GM21526 (cell line): ENCODE measurements at regions not wholly inside any gene's neighbourhood (a gene's known extent, or its start where the extent isn't known, plus 50 kb on each side); places are given as distances from the start of the nearest gene placed in this dataset.
"Not testable (repeated sequence)": the region's sequence is repeated elsewhere in the genome, so short reads cannot be mapped to it uniquely, and the experiment has no call there.

Experiments used
- ATAC-seq: cut with Tn5 transposase; IDR thresholded peaks from one replicate; pipeline ENCODE4 v1.9.1; 2021; ENCODE audit warnings: moderate library complexity; ENCODE audit not compliant: unreplicated experiment, low FRiP score

DNA sequence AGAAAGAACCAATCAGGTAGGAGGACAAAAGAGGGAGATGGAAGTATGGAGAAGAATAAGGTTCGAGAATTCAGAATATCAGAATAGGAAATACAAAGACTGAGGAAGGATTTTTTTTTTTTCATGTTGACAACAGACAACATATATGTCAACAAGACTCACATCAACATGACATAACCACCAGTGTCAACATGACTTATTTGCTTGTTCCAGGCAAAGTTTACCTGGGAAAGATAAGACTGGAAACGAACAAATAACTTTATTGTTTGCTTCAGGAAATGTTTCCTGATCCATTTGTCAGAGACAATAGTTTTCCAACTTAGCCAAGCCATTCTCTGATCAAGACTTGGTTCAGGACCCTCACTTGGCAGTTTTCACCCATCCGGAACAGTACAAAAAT is 321.9 kb upstream of the NETO1 start:
- ATAC-seq, result no peak

- no peak for ATAC-seq
Observed at GRCh38 chr18:73168236-73168635, 300.4 kb upstream of the NETO1 start.

- ATAC-seq, result no peak
Observed at GRCh38 chr18:73164430-73164829, 296.6 kb upstream of the NETO1 start.

GRCh38 chr18:73163236-73163635 is 295.4 kb upstream of the NETO1 start:
- no peak for ATAC-seq

DNA sequence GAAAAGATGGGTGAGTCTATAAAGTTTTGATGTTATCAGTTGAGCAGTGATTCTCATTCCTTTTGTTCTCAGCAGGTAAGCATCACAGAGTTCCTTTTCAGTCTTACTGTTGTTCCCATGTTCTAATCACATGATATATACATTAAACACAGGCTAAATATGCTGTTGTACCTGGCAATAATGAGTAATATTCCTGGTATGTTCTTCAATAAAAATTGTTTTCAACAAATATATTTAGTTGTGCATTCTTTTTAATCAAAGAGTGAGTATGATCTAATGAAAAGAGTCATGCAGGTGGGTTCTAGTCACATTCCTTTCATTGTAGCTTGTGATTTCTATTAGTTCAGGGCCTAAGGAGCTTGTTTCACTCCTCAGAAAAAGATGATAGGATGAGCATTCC is 288.3 kb upstream of the NETO1 start:
- no peak for ATAC-seq

GRCh38 chr18:73153271-73153670 is 285.5 kb upstream of the NETO1 start:
- ATAC-seq, result no peak

DNA sequence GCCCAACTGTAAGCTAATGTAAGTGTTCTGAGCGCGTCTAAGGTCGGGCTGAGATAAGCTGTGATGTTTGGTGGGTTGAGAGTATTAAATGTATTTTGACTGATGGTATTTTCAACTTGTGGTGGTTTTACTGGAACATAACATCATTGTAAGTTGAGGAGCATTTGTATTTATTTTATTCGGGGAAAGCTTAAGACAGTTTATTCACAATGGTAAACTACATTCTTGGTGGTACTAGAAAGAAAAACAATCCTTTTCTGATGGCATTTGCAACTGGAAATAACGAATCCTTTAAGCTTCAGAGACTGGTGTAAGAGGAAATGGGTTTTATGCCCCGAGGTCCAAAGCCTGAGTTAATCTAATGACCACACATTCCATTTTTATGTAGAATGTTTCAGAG is 283.3 kb upstream of the NETO1 start:
- ATAC-seq, result no peak

DNA sequence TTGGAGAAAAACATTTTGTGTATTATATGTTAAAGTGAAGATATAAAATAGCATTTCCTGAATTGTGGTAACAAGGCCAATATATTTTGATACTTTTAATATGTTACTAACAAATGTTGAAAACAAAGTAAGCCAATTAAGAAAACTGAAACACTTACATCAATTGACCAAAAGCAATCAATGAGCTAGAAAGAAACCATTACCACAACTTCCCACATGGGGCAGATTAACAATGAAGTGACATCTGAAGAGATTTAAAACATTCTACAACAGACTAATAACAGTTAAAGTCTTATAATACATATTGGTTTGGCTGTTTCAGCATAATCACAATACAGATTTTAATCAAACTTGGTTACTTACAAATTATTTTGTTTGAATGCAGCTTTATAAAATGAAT is 282.4 kb upstream of the NETO1 start:
- ATAC-seq, result no peak

DNA sequence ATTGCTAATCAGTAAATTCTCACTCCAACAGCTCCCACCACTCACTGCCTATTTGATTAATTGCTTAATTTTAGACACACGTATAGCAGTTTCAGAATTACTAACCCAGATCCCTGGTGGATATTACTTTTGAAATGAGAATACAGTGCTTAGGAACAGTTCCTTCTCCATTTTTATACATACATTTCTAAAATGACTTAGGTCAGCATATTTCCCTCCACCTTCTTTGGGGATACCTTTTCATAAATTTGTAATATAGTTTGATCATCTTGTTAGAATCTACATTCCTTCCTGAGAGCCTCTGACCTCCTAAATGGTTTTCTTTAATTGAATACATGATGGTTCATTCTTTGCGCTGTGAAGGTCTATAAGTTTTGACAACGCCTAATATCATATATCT is 279.8 kb upstream of the NETO1 start:
- no peak for ATAC-seq

DNA sequence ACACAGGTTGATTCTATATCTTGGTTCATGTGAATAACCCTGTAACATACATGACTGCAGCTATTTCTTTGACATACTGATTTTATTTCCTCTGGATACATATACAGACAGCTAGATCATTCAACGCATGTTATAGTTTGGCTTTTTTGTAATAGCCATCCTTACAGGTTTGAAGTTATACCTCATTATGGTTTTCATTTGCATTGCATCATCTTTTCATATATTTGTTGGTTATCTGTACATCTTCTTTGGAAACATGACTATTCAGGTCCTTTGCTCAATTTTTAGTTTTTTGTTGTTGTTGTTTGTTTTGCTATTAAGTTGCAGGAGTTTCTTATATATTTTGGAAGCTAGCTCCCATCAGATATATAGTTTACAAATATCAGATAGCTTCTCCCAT is 276.2 kb upstream of the NETO1 start:
- ATAC-seq, result no peak

GRCh38 chr18:73136134-73136533 is 268.3 kb upstream of the NETO1 start:
- no peak for ATAC-seq

DNA sequence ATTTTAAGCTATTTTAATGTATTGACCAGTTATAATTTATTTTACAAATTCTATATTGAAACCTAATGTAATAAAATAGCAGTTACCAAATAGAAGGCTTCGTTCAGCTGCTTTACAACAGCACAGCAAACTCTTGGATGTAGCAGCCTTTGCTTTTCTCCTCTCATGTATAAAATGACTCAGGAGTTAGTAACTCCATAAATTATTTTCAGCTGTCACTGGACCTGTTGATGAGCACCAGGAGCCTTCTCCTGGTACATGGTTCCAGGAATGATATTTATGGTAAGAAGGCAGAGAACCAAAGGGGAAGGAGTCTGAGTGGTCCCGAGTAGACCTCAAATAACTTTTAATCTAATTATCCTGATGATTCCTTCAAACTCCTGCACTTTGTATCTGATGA is 256.4 kb upstream of the NETO1 start:
- ATAC-seq, result no peak

GRCh38 chr18:73121207-73121606 is 253.4 kb upstream of the NETO1 start:
- ATAC-seq, result no peak

- ATAC-seq, result no peak
Observed at GRCh38 chr18:73120626-73121025, 252.8 kb upstream of the NETO1 start.

- no peak for ATAC-seq
Observed at GRCh38 chr18:73119574-73119973, 251.8 kb upstream of the NETO1 start.

DNA sequence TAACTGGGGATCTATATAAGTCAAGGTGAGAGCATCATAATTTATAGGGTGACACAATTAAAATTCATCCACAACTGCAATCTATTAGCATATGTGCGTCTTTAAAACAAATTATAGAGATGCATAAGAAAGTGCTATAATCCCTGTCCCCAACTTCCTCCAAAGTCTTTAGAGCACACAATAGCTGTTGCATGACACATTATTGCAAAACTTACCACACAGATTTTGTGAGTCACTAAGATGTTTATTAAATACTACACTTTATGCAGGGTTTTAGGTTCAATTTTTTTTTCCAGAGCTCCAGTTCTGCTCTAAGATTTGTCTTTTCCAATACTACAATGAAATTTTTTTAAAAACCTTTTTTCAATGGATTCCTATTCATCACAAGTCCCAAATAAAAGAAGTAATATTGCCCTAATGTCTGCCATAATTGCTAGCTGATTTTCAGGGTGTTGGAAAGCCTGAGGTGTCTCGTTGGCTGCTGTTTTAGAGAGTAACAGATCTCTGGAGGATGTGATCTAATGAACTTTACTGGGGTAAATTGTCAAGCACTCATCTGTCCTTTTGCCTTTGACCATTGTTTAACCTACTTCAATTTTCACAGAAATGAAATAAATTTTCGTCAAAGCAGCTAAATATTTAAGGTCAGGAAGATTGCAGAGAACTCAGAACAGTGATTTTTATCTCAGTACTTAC is 250.5 kb upstream of the NETO1 start:
- no peak for ATAC-seq

- ATAC-seq, result no peak
Observed at GRCh38 chr18:73110307-73110706, 242.5 kb upstream of the NETO1 start.

DNA sequence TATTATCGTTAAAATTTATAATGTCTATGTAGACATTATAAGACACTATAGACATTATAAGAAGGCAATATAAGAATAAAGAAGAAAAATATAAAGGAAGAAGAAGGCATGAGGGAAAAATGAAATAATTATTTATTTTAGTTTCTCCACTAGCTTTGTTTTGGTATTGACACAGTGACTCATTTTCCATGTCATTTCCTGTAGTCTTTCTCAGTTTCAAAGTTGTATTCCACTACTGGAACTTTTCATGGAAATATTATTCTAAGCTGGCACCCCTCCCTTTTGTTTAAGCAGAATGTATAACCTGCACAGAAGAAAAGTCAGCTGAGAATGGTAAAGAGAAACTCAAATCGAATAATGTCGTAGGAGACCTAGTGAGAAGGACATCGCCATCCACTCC is 234.2 kb upstream of the NETO1 start:
- ATAC-seq, result no peak

DNA sequence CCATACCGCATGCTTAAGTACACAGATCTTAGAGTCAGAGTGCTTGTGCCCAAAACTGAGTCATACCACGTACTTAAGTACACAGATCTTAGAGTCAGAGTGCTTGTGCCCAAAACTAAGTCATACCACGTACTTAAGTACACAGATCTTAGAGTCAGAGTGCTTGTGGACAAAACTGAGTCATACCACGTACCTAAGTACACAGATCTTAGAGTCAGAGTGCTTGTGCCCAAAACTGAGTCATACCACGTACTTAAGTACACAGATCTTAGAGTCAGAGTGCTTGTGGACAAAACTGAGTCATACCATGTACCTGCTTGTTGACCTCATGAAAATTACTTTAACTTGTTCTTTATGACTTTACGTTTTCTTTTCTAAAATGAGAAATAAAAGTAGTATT is 233.7 kb upstream of the NETO1 start:
- not testable (repeated sequence) for ATAC-seq

DNA sequence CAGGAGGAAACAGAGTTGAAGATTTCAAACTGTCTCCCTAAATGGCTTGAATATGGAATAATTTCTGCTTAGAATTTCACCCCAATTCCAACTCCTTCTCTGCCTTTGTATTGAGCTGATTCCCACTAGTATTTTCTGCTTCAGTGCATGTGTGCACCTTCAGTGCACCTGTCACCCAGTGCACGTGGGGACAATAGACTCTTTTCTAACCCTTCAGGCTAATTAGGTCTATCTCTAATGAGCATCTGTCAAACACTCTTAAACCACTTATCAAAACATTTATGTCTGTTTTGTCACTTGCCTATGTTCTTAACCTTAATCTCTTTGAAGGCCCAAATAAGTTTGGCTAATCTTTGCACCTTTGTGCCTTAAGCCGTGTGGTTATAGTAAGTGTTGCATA is 232.0 kb upstream of the NETO1 start:
- ATAC-seq, result no peak

DNA sequence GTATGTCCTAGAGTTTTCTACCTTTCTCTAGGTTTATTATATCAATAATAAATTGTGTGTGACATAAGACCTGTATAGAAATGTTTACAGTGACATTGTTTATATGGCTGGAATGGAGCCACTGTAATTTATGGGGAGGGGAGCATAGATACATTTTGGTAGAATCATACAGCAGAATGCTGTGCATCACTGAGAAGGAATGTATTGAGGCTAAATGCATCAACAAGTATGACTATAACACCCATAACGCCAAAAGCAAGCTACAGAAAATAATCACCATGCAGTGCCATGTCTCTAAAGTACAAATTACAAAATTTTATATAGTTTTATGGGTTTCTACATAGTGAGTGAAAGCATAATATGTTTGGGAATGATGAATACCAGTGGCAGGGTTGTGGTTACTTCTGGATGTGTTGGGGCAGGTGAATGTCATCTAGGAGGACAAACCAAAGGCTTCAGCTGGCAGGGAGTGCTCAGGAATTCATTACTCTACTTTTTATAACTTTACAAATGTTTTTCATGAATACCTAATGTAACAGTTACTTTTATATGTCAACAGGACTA is 226.0 kb upstream of the NETO1 start:
- ATAC-seq, result no peak

DNA sequence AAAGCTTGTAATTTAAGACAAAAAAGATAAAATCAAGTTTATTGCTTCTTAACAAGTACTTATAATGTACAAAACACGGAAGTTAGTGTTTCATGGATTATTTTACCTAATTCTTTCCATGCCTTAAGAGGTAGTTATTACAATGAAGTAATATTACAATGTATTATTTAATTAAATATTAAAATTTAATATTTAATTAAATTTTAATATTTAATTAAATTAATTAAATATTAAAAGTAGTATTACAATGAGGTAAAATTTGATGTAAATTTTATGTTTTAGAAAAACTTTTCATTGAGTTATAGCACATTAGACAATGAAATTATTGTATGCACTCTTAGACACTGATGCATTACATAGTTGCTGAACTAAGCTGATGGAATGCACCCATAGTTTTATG is 220.7 kb upstream of the NETO1 start:
- no peak for ATAC-seq
